GM10248 (cell line): ENCODE measurements at regions not wholly inside any gene's neighbourhood (a gene's known extent, or its start where the extent isn't known, plus 50 kb on each side); places are given as distances from the start of the nearest gene placed in this dataset.

Experiments used
- CTCF ChIA-PET: fragments of 300-600 bp; sonication (Branson Sonifier 250); formaldehyde crosslinking; extraction: SDS; loops from one replicate; lab custom pipeline; 2021; ENCODE audit warnings: antibody characterized with exemption; lab: Yijun Ruan, JAX
- POLR2A ChIA-PET: fragments of 350-650 bp; sonication (Branson Sonifier 250); formaldehyde crosslinking; extraction: SDS; loops from one replicate; lab custom pipeline; 2020; ENCODE audit warnings: antibody characterized with exemption; lab: Yijun Ruan, JAX
- DNase-seq: peaks from one replicate; pipeline ENCODE4 v3.0.0; 2012; ENCODE audit errors: extremely low spot score
- TF ChIP-seq, protein P1 (sequence below): IDR thresholded peaks from 2 replicates; pipeline ENCODE4 v1.5.1; 2012; ENCODE audit warnings: mild to moderate bottlenecking, low read depth; ENCODE audit errors: extremely low read depth, missing control alignments, control extremely low read depth

DNA sequence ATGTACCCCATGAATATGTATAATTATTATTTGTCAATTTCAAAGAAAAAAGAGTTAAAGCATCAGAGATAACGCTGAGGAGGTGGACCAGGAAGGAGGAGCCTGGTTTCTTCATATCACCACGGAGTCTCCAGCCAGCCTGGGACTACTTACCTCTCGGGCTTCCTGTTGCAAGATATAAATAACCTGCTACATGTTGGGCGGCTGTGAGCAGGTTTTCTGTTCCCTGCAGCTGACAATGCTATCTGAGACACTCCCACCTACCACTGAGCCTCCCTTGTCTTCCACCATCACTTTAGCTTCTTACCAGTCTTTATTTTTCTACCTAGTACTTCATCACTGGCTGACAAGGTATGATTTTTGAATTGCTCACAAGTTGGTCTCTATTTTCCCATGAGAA is 102.7 kb upstream of the CPEB4 start:
- ChIA-PET POLR2A (no interaction called here), CTCF (interaction anchor here (1.0 to 5.2 kb wide), 15 partner anchors 8 to 188 kb away, joined by 3 to 27 read pairs (median 8); no protein-coding TSS in a partner anchor)
- TF ChIP-seq, protein P1, sequence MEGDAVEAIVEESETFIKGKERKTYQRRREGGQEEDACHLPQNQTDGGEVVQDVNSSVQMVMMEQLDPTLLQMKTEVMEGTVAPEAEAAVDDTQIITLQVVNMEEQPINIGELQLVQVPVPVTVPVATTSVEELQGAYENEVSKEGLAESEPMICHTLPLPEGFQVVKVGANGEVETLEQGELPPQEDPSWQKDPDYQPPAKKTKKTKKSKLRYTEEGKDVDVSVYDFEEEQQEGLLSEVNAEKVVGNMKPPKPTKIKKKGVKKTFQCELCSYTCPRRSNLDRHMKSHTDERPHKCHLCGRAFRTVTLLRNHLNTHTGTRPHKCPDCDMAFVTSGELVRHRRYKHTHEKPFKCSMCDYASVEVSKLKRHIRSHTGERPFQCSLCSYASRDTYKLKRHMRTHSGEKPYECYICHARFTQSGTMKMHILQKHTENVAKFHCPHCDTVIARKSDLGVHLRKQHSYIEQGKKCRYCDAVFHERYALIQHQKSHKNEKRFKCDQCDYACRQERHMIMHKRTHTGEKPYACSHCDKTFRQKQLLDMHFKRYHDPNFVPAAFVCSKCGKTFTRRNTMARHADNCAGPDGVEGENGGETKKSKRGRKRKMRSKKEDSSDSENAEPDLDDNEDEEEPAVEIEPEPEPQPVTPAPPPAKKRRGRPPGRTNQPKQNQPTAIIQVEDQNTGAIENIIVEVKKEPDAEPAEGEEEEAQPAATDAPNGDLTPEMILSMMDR, result no peak
- DNase-seq, result no peak

DNA sequence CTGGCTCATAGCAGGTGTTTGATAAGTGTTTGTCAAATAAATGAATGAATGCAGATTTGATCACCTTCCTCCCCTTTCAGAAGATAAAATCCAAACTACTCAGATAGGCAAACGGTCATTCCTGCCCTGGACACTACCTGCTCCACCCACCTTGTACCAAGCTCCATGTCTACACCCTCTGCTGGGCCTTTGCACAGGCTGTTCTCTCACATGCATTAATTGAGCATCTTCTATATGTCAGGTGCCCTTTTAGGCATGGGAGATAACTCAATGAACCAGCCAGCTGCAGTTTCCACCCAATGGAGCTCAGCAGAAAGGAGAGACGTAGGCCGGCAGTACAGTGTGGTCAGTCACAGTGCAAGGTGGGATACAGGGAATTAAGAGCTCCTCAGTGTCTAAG is 102.3 kb upstream of the CPEB4 start:
- DNase-seq, result no peak
- TF ChIP-seq, protein P1, result no peak
- CTCF ChIA-PET, result interaction anchor here (0.7 to 5.2 kb wide), 32 partner anchors 9 to 188 kb away, joined by 3 to 27 read pairs (median 4); no protein-coding TSS in a partner anchor
- POLR2A ChIA-PET, result no interaction called here

DNA sequence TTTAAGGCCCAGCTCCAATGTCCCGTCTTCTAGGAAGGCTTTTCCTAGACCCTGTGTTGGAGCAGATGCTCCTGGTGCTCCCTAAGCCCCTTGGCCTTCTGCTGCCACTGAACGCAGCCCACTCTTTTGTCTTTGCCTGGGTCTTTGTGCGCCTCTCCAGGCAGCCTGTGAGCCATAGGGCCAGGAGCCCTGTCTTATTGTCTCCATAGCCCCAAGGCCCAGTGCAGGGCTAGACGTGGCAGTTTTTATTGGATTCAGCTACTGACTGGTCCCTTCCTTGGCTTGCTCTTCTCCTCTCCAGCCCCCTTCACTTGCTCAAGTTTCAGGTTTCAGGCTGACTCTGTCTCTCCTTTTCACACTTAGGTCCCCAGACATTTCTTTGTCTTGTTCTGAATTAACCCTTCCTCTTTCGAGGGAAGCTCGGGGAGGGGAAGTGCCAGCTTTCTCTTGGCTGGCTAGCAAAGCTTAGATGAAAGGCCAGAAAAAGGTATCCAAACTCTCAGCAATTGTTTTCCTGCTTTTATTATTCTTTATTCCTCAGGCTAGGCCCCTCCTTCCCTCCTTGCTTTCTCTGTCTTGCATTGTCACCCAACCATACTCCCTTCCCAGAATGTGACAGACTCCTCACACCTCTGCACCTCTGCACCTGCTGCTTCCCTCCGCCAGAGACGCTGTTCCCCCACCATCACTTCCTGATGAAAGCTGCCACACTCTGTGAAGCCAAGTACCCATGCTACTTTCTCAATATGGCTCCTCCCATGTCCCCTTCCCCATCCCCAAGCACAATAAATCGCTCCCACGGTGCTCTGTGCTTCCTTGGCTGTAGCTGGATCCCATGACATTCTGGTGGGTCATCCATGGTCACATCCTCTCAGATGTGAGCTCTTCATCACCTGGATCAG is 101.6 kb upstream of the CPEB4 start:
- peak; percentile 67 for DNase-seq
- CTCF ChIA-PET, result interaction anchor here (0.7 to 5.2 kb wide), 51 partner anchors 9 to 188 kb away, joined by 3 to 27 read pairs (median 3); no protein-coding TSS in a partner anchor
- TF ChIP-seq, protein P1, result peak; percentile 62
- POLR2A ChIA-PET, result no interaction called here

DNA sequence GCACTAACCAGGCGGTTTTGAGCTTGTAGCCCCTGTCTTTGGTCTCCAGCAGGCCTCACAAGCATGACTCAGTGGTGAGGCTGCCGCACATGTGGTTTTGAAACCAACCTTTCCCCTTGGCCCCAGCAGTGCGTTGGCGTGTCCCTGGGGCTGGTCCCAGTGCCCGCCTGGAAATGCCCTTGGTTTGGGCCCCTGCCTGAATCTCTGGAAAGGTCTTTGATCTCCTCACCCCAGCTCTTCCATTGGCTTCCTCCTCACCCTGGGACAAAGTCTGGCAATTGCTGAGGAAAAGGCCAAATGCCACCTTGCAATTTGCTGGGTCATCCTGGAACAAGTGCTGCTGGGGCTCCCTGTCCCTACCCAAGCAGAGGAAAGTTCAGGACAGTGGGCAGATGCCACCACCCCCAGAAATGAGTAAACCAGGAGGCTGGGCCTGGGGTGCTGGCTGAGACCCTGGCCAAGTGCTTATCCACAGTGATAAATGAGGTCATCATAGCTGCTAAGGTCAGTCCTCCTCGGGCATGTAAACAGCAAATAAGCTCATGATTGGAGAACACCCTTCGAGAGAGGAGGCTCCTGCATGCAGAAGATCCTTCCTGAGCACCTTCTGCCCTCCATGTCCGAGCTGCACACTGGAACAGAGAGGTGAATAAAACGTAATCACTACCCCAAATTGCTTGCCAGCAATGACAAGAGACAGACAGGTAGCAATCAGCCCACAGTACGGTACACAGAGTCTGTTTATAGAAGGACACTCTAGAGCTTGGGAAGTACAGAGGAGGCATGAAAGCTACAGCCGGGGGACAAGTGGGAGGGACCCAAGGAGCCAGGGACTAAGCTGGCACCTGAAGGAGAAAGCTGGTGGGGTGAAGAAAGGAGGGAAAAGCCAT is 98.9 kb upstream of the CPEB4 start:
- TF ChIP-seq, protein P1, result no peak
- POLR2A ChIA-PET, result interaction anchor here (0.9 kb wide), 1 partner anchor 99 kb away, joined by 3 read pairs; the partner anchor contains the start of gene CPEB4
- CTCF ChIA-PET, result interaction anchor here (0.7 to 5.2 kb wide), 10 partner anchors 12 to 101 kb away, joined by 3 to 27 read pairs (median 3); no protein-coding TSS in a partner anchor
- peak; percentile 54 for DNase-seq

DNA sequence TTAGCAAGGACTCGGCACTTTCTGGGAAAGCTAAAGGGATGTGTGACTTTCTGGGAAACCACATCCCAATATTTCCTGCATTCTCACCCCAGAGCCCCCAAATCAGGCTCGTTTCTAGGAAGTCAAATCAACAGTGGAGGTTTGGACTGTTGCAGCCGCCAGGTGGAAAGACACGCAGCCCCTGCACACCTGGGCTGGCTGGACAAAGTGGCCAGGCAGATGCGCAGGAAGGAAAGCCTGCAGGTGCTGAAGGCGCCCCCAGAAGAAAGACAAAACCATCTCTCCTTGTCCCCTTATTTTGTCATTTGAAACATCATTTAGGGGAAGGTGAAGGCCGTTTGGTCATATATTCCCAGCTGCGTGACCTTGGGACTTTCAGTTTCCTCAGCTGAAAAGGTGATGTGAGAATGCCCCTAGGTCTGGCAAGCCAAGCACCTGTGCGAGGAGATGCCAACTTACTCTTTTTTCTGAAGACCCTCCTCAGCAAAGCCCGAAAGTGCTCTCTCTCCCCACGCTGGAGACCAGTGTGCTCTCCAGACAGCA is 97.9 kb upstream of the CPEB4 start:
- POLR2A ChIA-PET, result no interaction called here
- TF ChIP-seq, protein P1, result no peak
- CTCF ChIA-PET, result interaction anchor here (1.2 to 5.2 kb wide), 5 partner anchors 13 to 57 kb away, joined by 3 to 27 read pairs (median 3); no protein-coding TSS in a partner anchor

More for the DNA sequence above, 97.9 kb upstream of the CPEB4 start:
- DNase-seq, result no peak
